NOMO-1 (cell line): ENCODE measurements at regions not wholly inside any gene's neighbourhood (a gene's known extent, or its start where the extent isn't known, plus 50 kb on each side); places are given as distances from the start of the nearest gene placed in this dataset.

Experiments used
- DNase-seq, 2 experiments: peaks; one replicate each; lab custom pipeline; 2025; ENCODE audit not compliant: unreplicated experiment in 2 of 2; lab: John Stamatoyannopoulos, UW

GRCh38 chrX:720250-720649 is 89.7 kb downstream of the SHOX start:
- no peak for DNase-seq

GRCh38 chrX:716136-716535 is 85.5 kb downstream of the SHOX start:
- DNase-seq, result no peak

GRCh38 chrX:714131-714530 is 83.5 kb downstream of the SHOX start:
- no peak for DNase-seq
